ENCODE measurements at regions not wholly inside any gene's neighbourhood (a gene's known extent, or its start where the extent isn't known, plus 50 kb on each side); places are given as distances from the start of the nearest gene placed in this dataset.
"Not testable (repeated sequence)": the region's sequence is repeated elsewhere in the genome, so short reads cannot be mapped to it uniquely, and the experiment has no call there.

DNA sequence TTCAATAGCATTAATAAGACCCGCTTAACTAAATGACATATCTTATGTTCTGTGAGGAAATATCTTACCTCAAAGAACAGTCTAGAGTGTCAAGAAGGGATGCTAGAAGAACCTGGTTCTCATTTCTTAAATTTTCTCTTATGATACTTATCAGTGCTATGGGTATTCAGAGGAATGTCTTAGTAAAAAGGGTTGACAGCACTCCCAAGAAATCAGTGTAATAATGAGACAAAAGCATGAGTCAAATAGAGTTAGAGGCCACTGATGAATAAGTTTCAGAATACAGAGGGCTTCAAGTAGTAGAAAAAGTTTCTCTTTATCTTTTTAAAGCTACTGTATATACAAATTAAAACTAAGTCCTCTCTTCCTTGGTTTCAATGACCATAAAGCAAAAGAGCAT is 242.8 kb downstream of the GJA1 start:
- H3K9me3 ChIP-seq (ENCODE audit: control insufficient read depth, insufficient read depth, low read length): peaks cover 4% of the 10 kb centered on the region; the same call in 1 of the 2 replicates
- H3K27ac ChIP-seq (ENCODE audit: low read depth, low read length): no peak overlapping the region
- H3K4me3 ChIP-seq (ENCODE audit: low read depth, low read length): no peak overlapping the region
- no peaks in the 10 kb centered on the region for H3K27me3 ChIP-seq (ENCODE audit: control insufficient read depth, insufficient read depth, low read length)
- POLR2A ChIA-PET: no interaction called here
- DNase-seq (ENCODE audit: low read depth, low spot score): no peak
- CTCF ChIA-PET: interaction anchor here (0.9 kb wide), 1 partner anchor 171 kb away, joined by 3 read pairs; no protein-coding TSS in a partner anchor
- no peak for TF ChIP-seq CTCF (IDR thresholded peaks at IDR 0.05; ENCODE audit: low read depth, low read length)

- CTCF ChIA-PET: no interaction called here
Observed at GRCh38 chr6:121680058-121680457, 244.6 kb downstream of the GJA1 start.

GRCh38 chr6:121682666-121683065 is 247.2 kb downstream of the GJA1 start:
- no peak overlapping the region for H3K27ac ChIP-seq (ENCODE audit: low read depth, low read length)
- H3K27me3 ChIP-seq (ENCODE audit: control insufficient read depth, insufficient read depth, low read length): no peaks in the 10 kb centered on the region
- H3K9me3 ChIP-seq (ENCODE audit: control insufficient read depth, insufficient read depth, low read length): peaks cover 11% of the 10 kb centered on the region; the same call in 1 of the 2 replicates
- H3K4me3 ChIP-seq (ENCODE audit: low read depth, low read length): no peak overlapping the region
- POLR2A ChIA-PET: no interaction called here
- no peak for DNase-seq (ENCODE audit: low read depth, low spot score)
- TF ChIP-seq CTCF (IDR thresholded peaks at IDR 0.05; ENCODE audit: low read depth, low read length): no peak
- CTCF ChIA-PET: no interaction called here

More at GRCh38 chr6:121680058-121680457, 244.6 kb downstream of the GJA1 start:
- no peak overlapping the region for H3K4me3 ChIP-seq (ENCODE audit: low read depth, low read length)
- H3K9me3 ChIP-seq (ENCODE audit: control insufficient read depth, insufficient read depth, low read length): peaks cover 4% of the 10 kb centered on the region; the same call in 1 of the 2 replicates
- POLR2A ChIA-PET: no interaction called here
- H3K27ac ChIP-seq (ENCODE audit: low read depth, low read length): no peak overlapping the region
- no peak for TF ChIP-seq CTCF (IDR thresholded peaks at IDR 0.05; ENCODE audit: low read depth, low read length)
- H3K27me3 ChIP-seq (ENCODE audit: control insufficient read depth, insufficient read depth, low read length): no peaks in the 10 kb centered on the region
- no peak for DNase-seq (ENCODE audit: low read depth, low spot score)

DNA sequence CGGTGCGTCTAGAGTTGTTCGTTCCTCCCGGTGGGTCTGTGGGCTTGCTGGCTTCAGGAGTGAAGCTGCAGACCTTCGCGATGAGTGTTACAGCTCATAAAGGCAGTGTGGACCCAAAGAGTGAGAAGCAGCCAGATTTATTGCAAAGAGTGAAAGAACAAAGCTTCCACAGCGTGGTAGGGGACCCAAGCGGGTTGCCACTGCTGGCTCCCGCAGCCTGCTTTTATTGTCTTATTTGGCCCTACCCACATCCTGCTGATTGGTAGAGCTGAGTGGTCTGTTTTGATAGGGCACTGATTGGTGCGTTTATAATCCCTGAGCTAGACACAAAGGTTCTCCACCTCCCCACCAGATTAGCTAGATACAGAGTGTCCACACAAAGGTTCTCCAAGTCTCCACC is 250.4 kb downstream of the GJA1 start:
- H3K27me3 ChIP-seq (ENCODE audit: control insufficient read depth, insufficient read depth, low read length); H3K27ac ChIP-seq (ENCODE audit: low read depth, low read length); CTCF ChIA-PET: not testable (repeated sequence)

DNA sequence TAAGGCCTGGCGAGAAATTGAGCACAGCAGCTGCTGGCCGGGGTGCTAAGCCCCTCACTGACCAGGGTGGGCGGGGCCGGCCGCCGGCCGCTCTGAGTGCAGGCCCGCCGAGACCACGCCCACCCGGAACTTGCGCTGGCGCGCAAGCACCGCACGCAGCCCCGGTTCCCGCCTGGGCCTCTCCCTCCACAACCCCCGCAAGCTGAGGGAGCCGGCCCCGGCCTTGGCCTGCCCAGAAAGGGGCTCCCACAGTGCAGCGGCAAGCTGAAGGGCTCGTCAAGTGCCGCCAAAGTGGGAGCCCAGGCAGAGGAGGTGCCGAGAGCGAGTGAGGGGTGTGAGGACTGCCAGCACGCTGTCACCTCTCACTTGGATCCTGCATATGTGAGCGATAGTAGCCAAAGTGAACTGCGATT is 251.2 kb downstream of the GJA1 start:
- ChIA-PET POLR2A (no interaction called here), CTCF (no interaction called here)
- no peak for DNase-seq (ENCODE audit: low read depth, low spot score)
- no peak for TF ChIP-seq CTCF (IDR thresholded peaks at IDR 0.05; ENCODE audit: low read depth, low read length)
- Histone ChIP-seq H3K9me3 (ENCODE audit: control insufficient read depth, insufficient read depth, low read length) (peaks cover 11% of the 10 kb centered on the region; the same call in 1 of the 2 replicates), H3K27me3 (ENCODE audit: control insufficient read depth, insufficient read depth, low read length) (no peaks in the 10 kb centered on the region), H3K4me3 (ENCODE audit: low read depth, low read length) (peak overlapping the region; percentile 38; the same call in 1 of the 2 replicates), H3K27ac (ENCODE audit: low read depth, low read length) (no peak overlapping the region)

More for the DNA sequence above, 250.4 kb downstream of the GJA1 start:
- H3K9me3 ChIP-seq (ENCODE audit: control insufficient read depth, insufficient read depth, low read length): peaks cover 11% of the 10 kb centered on the region; the same call in 1 of the 2 replicates
- DNase-seq (ENCODE audit: low read depth, low spot score); H3K4me3 ChIP-seq (ENCODE audit: low read depth, low read length); POLR2A ChIA-PET: not testable (repeated sequence)

All from AG04450 (cell line).